Loucy (cell line): ENCODE measurements at regions not wholly inside any gene's neighbourhood (a gene's known extent, or its start where the extent isn't known, plus 50 kb on each side); places are given as distances from the start of the nearest gene placed in this dataset.

Experiments
- H2AFZ ChIP-seq: fragments of 200-600 bp; sonication (generic); 2 replicates; pipeline ENCODE4 v1.6.0; 2016; ENCODE audit warnings: antibody characterized with exemption, mild to moderate bottlenecking, low read length, moderate library complexity
- H3F3A ChIP-seq: fragments of 200-600 bp; 2 replicates; pipeline ENCODE4 v1.6.0; 2016; ENCODE audit warnings: antibody characterized with exemption, low read depth, mild to moderate bottlenecking
- H3K27me3 ChIP-seq: fragments of 200-600 bp; sonication (generic); 2 replicates; pipeline ENCODE4 v1.6.1; 2014; ENCODE audit warnings: low read length, mild to moderate bottlenecking; ENCODE audit not compliant: insufficient read depth, poor library complexity, severe bottlenecking
- H3K36me3 ChIP-seq: fragments of 200-600 bp; sonication (generic); 2 replicates; pipeline ENCODE4 v1.6.1; 2016; ENCODE audit warnings: low read length; ENCODE audit not compliant: insufficient read depth
- H3K4me1 ChIP-seq: fragments of 200-600 bp; sonication (generic); 2 replicates; pipeline ENCODE4 v1.5.1; 2014; ENCODE audit warnings: low read length, mild to moderate bottlenecking; ENCODE audit not compliant: insufficient read depth, poor library complexity, severe bottlenecking
- H3K4me2 ChIP-seq: fragments of 200-600 bp; sonication (generic); 2 replicates; pipeline ENCODE4 v1.6.0; 2014; ENCODE audit warnings: antibody characterized with exemption, low read length, low read depth, mild to moderate bottlenecking; ENCODE audit not compliant: poor library complexity, severe bottlenecking
- H3K4me3 ChIP-seq: fragments of 200-600 bp; sonication (generic); 2 replicates; pipeline ENCODE4 v1.5.1; 2014; ENCODE audit warnings: low read length, mild to moderate bottlenecking, mixed read lengths; ENCODE audit not compliant: poor library complexity, severe bottlenecking
- H3K79me2 ChIP-seq: fragments of 200-600 bp; sonication (generic); 2 replicates; pipeline ENCODE4 v1.6.1; 2014; ENCODE audit warnings: low read length; ENCODE audit not compliant: insufficient read depth
- H3K9ac ChIP-seq: fragments of 200-600 bp; sonication (generic); 2 replicates; pipeline ENCODE4 v1.6.0; 2014; ENCODE audit warnings: mild to moderate bottlenecking, low read depth, low read length, moderate library complexity; ENCODE audit not compliant: poor library complexity, severe bottlenecking
- H3K9me2 ChIP-seq: fragments of 200-600 bp; sonication (generic); replicated peaks from 2 replicates; pipeline ENCODE4 v1.6.1; 2016; ENCODE audit warnings: low read depth, low read length, mixed read lengths
- H3K9me3 ChIP-seq: fragments of 200-600 bp; sonication (generic); 2 replicates; pipeline ENCODE4 v1.6.1; 2014; ENCODE audit warnings: mild to moderate bottlenecking, antibody characterized with exemption, low read length, low read depth; ENCODE audit not compliant: insufficient read depth
- H4K20me1 ChIP-seq: fragments of 200-600 bp; sonication (generic); 2 replicates; pipeline ENCODE4 v1.6.0; 2014; ENCODE audit warnings: antibody characterized with exemption, low read length, mild to moderate bottlenecking; ENCODE audit not compliant: insufficient read depth, poor library complexity, severe bottlenecking
- CTCF ChIP-seq: fragments of 200-600 bp; sonication (generic); conservative IDR thresholded peaks from 2 replicates; pipeline ENCODE4 v1.5.1; 2014; ENCODE audit warnings: mild to moderate bottlenecking, antibody characterized with exemption, low read length
- EZH2phosphoT487 ChIP-seq: fragments of 200-600 bp; IDR thresholded peaks from 2 replicates; pipeline ENCODE4 v1.6.1; 2018; ENCODE audit warnings: antibody characterized with exemption, mild to moderate bottlenecking, moderate library complexity, borderline replicate concordance

- no peaks in the 10 kb centered on the region for H3K27me3 ChIP-seq
- no peaks in the 10 kb centered on the region for H4K20me1 ChIP-seq
- no peak overlapping the region for H2AFZ ChIP-seq
- no peaks in the 10 kb centered on the region for H3F3A ChIP-seq
- no peaks in the 10 kb centered on the region for H3K9me2 ChIP-seq
- H3K9ac ChIP-seq, result no peak overlapping the region
- H3K9me3 ChIP-seq, result no peaks in the 10 kb centered on the region
- peaks cover 56% of the 10 kb centered on the region for H3K4me1 ChIP-seq
- 0 out of 2 replicates have a peak, but pooled peaks cover 7% of the 10 kb centered on the region for H3K79me2 ChIP-seq
- no peaks in the 10 kb centered on the region for H3K36me3 ChIP-seq
- H3K4me2 ChIP-seq, result peak overlapping the region; percentile 16
- H3K4me3 ChIP-seq, result no peak overlapping the region
- TF ChIP-seq EZH2phosphoT487, result no peak
- peak; percentile 62 for TF ChIP-seq CTCF
These were observed 145.0 kb upstream of the SLC38A2 start for GRCh38 chr12:46517579-46517962.

- no peak for TF ChIP-seq EZH2phosphoT487
- peak overlapping the region; percentile 16 for H3K4me2 ChIP-seq
- H3K79me2 ChIP-seq, result 0 out of 2 replicates have a peak, but pooled peaks cover 7% of the 10 kb centered on the region
- H3K4me3 ChIP-seq, result no peak overlapping the region
- H2AFZ ChIP-seq, result no peak overlapping the region
- H4K20me1 ChIP-seq, result no peaks in the 10 kb centered on the region
- H3K27me3 ChIP-seq, result no peaks in the 10 kb centered on the region
- no peaks in the 10 kb centered on the region for H3K9me3 ChIP-seq
- H3K4me1 ChIP-seq, result peaks cover 55% of the 10 kb centered on the region
- no peaks in the 10 kb centered on the region for H3F3A ChIP-seq
- no peaks in the 10 kb centered on the region for H3K36me3 ChIP-seq
- H3K9me2 ChIP-seq, result no peaks in the 10 kb centered on the region
- no peak overlapping the region for H3K9ac ChIP-seq
These were observed 144.5 kb upstream of the SLC38A2 start for GRCh38 chr12:46516933-46517578.

- H3F3A ChIP-seq, result no peaks in the 10 kb centered on the region
- no peaks in the 10 kb centered on the region for H3K9me2 ChIP-seq
- 0 out of 2 replicates have a peak, but pooled peaks cover 7% of the 10 kb centered on the region for H3K79me2 ChIP-seq
- H4K20me1 ChIP-seq, result no peaks in the 10 kb centered on the region
- no peaks in the 10 kb centered on the region for H3K9me3 ChIP-seq
- no peaks in the 10 kb centered on the region for H3K27me3 ChIP-seq
- peaks cover 48% of the 10 kb centered on the region for H3K4me1 ChIP-seq
- H3K4me3 ChIP-seq, result no peak overlapping the region
- H3K9ac ChIP-seq, result no peak overlapping the region
- H3K4me2 ChIP-seq, result no peak overlapping the region
- TF ChIP-seq CTCF (no peak), EZH2phosphoT487 (no peak)
- no peaks in the 10 kb centered on the region for H3K36me3 ChIP-seq
- H2AFZ ChIP-seq, result no peak overlapping the region
These were observed 143.8 kb upstream of the SLC38A2 start for GRCh38 chr12:46516238-46516932.
